Suprapubic skin (tissue), 4 donors: ENCODE measurements at regions not wholly inside any gene's neighbourhood (a gene's known extent, or its start where the extent isn't known, plus 50 kb on each side); places are given as distances from the start of the nearest gene placed in this dataset.

ENCODE experiments used
- CTCF ChIP-seq, 2 donors: fragments of 200-600 bp in 1 of 2; fragments of 450-650 bp in 1 of 2; sonication (generic) in 1 of 2; IDR thresholded peaks; one replicate each; pipeline ENCODE4 v1.5.1; 2016 to 2019; ENCODE audit warnings: antibody characterized with exemption in 2 of 2, mild to moderate bottlenecking in 1 of 2, moderate library complexity in 1 of 2
- POLR2A ChIP-seq, 2 donors: fragments of 450-650 bp; IDR thresholded peaks; one replicate each; pipeline ENCODE4 v1.6.1; 2017; ENCODE audit warnings: antibody characterized with exemption in 2 of 2, mild to moderate bottlenecking in 2 of 2, moderate library complexity in 2 of 2
- POLR2AphosphoS5 ChIP-seq, 3 donors: sonication (generic); formaldehyde crosslinking; IDR thresholded peaks; one replicate each; pipeline ENCODE4 v1.6.1; 2017; ENCODE audit warnings: antibody characterized with exemption in 3 of 3

- TF ChIP-seq POLR2AphosphoS5 (IDR thresholded peaks at IDR 0.05) (no peak), POLR2A (IDR thresholded peaks at IDR 0.05) (no peak), CTCF (IDR thresholded peaks at IDR 0.05) (no peak)
These were observed 346.2 kb downstream of the FOXL1 start for GRCh38 chr16:86924537-86924936.
